Amygdala (tissue), 56 donors: ENCODE measurements at regions not wholly inside any gene's neighbourhood (a gene's known extent, or its start where the extent isn't known, plus 50 kb on each side); places are given as distances from the start of the nearest gene placed in this dataset.

Experiments
- DNase-seq, 56 donors: peaks; one replicate each; lab custom pipeline; 2025; lab: John Stamatoyannopoulos, UW

- DNase-seq = no peak
Observed at GRCh38 chr9:78932849-78933627, 636.1 kb downstream of the PSAT1 start.

- DNase-seq = no peak
Observed at GRCh38 chr9:78934880-78935279, 636.9 kb upstream of the TLE4 start.

- no peak for DNase-seq
Observed at GRCh38 chr9:78938821-78939220, 632.9 kb upstream of the TLE4 start.

GRCh38 chr9:78939311-78940065, 632.3 kb upstream of the TLE4 start:
- DNase-seq = no peak

- DNase-seq = no peak
Observed at GRCh38 chr9:78940121-78940855, 631.5 kb upstream of the TLE4 start.

GRCh38 chr9:78954286-78954685, 617.5 kb upstream of the TLE4 start:
- DNase-seq = no peak

GRCh38 chr9:78958892-78959291, 612.9 kb upstream of the TLE4 start:
- DNase-seq = no peak

- no peak for DNase-seq
Observed at GRCh38 chr9:78962156-78962555, 609.6 kb upstream of the TLE4 start.

GRCh38 chr9:78963911-78964310, 607.9 kb upstream of the TLE4 start:
- DNase-seq = no peak

GRCh38 chr9:78967596-78968217, 604.1 kb upstream of the TLE4 start:
- DNase-seq = no peak

GRCh38 chr9:78970375-78970774, 601.4 kb upstream of the TLE4 start:
- DNase-seq = no peak

- no peak for DNase-seq
Observed at GRCh38 chr9:78971540-78971939, 600.2 kb upstream of the TLE4 start.

GRCh38 chr9:78972303-78972999, 599.3 kb upstream of the TLE4 start:
- no peak for DNase-seq

- DNase-seq = no peak
Observed at GRCh38 chr9:78973907-78974306, 597.9 kb upstream of the TLE4 start.

GRCh38 chr9:78982849-78983248, 588.9 kb upstream of the TLE4 start:
- no peak for DNase-seq

- no peak for DNase-seq
Observed at GRCh38 chr9:78985084-78985738, 586.6 kb upstream of the TLE4 start.

GRCh38 chr9:78986446-78986845, 585.3 kb upstream of the TLE4 start:
- no peak for DNase-seq

- DNase-seq = no peak
Observed at GRCh38 chr9:78989031-78989658, 582.6 kb upstream of the TLE4 start.

GRCh38 chr9:78994471-78994870, 577.3 kb upstream of the TLE4 start:
- no peak for DNase-seq
